DND-41 (cell line): ENCODE measurements at regions not wholly inside any gene's neighbourhood (a gene's known extent, or its start where the extent isn't known, plus 50 kb on each side); places are given as distances from the start of the nearest gene placed in this dataset.

ENCODE experiments used
- ATAC-seq: fragments of 200-7000 bp; cut with Tn5 transposase; 3 replicates; pipeline ENCODE4 v1.9.1; 2021; ENCODE audit warnings: low read depth; ENCODE audit not compliant: insufficient read depth
- DNase-seq: peaks from one replicate; pipeline ENCODE4 v3.0.0-alpha.2; 2020
- H2AFZ ChIP-seq: 2 replicates; pipeline ENCODE4 v1.6.0; 2012; ENCODE audit warnings: low read depth, low read length
- H3K27ac ChIP-seq: 2 replicates; pipeline ENCODE4 v1.5.1; 2012; ENCODE audit warnings: low read length, inconsistent platforms
- H3K27me3 ChIP-seq: fragments of 200-600 bp; sonication (generic); 2 replicates; pipeline ENCODE4 v1.6.0; 2012; ENCODE audit warnings: low read length, mild to moderate bottlenecking, inconsistent platforms; ENCODE audit not compliant: insufficient read depth, poor library complexity
- H3K36me3 ChIP-seq: 2 replicates; pipeline ENCODE4 v1.5.1; 2012; ENCODE audit warnings: low read length, inconsistent platforms; ENCODE audit not compliant: insufficient read depth
- H3K4me1 ChIP-seq: 2 replicates; pipeline ENCODE4 v1.5.1; 2012; ENCODE audit warnings: mild to moderate bottlenecking, low read length; ENCODE audit not compliant: insufficient read depth
- H3K4me2 ChIP-seq: 2 replicates; pipeline ENCODE4 v1.6.0; 2012; ENCODE audit warnings: mild to moderate bottlenecking, moderate library complexity, low read length, inconsistent platforms; ENCODE audit not compliant: insufficient read depth
- H3K4me3 ChIP-seq, 2 experiments: fragments of 200-600 bp in 1 of 2; shearing (Covaris generic) in 1 of 2; 2 replicates each; pipeline ENCODE4 v1.5.1; 2012 to 2016; ENCODE audit warnings: inconsistent platforms in 2 of 2, low read length in 2 of 2, mild to moderate bottlenecking in 2 of 2, low read depth in 1 of 2, moderate library complexity in 1 of 2
- H3K79me2 ChIP-seq: 2 replicates; pipeline ENCODE4 v1.6.0; 2012; ENCODE audit warnings: low read length, inconsistent platforms; ENCODE audit not compliant: insufficient read depth
- H3K9ac ChIP-seq: 2 replicates; pipeline ENCODE4 v1.6.0; 2012; ENCODE audit warnings: low read depth, mild to moderate bottlenecking, inconsistent platforms, low read length, moderate library complexity
- H3K9me3 ChIP-seq: 2 replicates; pipeline ENCODE4 v1.5.1; 2012; ENCODE audit warnings: low read length, moderate library complexity, mild to moderate bottlenecking, inconsistent platforms; ENCODE audit not compliant: insufficient read depth, severe bottlenecking
- H4K20me1 ChIP-seq: 2 replicates; pipeline ENCODE4 v1.6.0; 2012; ENCODE audit warnings: low read length; ENCODE audit not compliant: insufficient read depth
- EZH2 ChIP-seq: IDR thresholded peaks from 3 replicates; pipeline ENCODE4 v1.6.1; 2012; ENCODE audit warnings: borderline replicate concordance, low read depth, mild to moderate bottlenecking, moderate library complexity, low read length, inconsistent platforms; ENCODE audit not compliant: severe bottlenecking
- TF ChIP-seq, protein P1 (sequence below): IDR thresholded peaks from 2 replicates; pipeline ENCODE4 v1.5.1; 2012; ENCODE audit warnings: borderline replicate concordance, low read length, moderate library complexity, mild to moderate bottlenecking; ENCODE audit not compliant: poor library complexity, severe bottlenecking; ENCODE audit errors: extremely low read depth

DNA sequence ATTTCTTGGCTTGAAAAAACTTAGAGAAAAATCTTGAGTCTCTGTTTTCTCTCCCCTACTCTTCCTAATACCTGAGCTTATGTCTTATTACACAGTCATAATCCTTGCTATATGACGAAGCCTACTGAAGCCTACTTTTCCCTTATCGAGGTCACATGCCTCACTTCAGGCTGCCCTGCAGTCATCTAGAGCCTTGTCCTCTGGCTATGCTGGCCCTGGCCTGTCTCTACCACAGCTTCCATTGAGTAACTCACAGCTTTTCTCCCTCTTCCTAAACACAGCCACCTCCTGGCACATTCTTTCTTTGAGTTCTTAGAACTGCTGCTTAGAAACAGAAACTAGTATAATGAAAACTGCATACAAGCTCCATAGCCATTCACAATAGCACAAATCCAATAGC lies 1698.3 kb downstream of the STIM2 start:
- no peaks in the 10 kb centered on the region for H4K20me1 ChIP-seq
- H3K4me2 ChIP-seq = no peak overlapping the region
- no peaks in the 10 kb centered on the region for H3K4me1 ChIP-seq
- no peaks in the 10 kb centered on the region for H3K36me3 ChIP-seq
- ATAC-seq (no peak), DNase-seq (no peak)
- peaks cover under 1% of the 10 kb centered on the region for H3K9me3 ChIP-seq
- H3K79me2 ChIP-seq = no peaks in the 10 kb centered on the region
- H3K9ac ChIP-seq = no peak overlapping the region
- no peak overlapping the region for H3K4me3 ChIP-seq
- H3K27ac ChIP-seq = no peak overlapping the region
- no peaks in the 10 kb centered on the region for H3K27me3 ChIP-seq
- TF ChIP-seq, protein P1, sequence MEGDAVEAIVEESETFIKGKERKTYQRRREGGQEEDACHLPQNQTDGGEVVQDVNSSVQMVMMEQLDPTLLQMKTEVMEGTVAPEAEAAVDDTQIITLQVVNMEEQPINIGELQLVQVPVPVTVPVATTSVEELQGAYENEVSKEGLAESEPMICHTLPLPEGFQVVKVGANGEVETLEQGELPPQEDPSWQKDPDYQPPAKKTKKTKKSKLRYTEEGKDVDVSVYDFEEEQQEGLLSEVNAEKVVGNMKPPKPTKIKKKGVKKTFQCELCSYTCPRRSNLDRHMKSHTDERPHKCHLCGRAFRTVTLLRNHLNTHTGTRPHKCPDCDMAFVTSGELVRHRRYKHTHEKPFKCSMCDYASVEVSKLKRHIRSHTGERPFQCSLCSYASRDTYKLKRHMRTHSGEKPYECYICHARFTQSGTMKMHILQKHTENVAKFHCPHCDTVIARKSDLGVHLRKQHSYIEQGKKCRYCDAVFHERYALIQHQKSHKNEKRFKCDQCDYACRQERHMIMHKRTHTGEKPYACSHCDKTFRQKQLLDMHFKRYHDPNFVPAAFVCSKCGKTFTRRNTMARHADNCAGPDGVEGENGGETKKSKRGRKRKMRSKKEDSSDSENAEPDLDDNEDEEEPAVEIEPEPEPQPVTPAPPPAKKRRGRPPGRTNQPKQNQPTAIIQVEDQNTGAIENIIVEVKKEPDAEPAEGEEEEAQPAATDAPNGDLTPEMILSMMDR = no peak
- no peak for TF ChIP-seq EZH2
- H2AFZ ChIP-seq = no peak overlapping the region

DNA sequence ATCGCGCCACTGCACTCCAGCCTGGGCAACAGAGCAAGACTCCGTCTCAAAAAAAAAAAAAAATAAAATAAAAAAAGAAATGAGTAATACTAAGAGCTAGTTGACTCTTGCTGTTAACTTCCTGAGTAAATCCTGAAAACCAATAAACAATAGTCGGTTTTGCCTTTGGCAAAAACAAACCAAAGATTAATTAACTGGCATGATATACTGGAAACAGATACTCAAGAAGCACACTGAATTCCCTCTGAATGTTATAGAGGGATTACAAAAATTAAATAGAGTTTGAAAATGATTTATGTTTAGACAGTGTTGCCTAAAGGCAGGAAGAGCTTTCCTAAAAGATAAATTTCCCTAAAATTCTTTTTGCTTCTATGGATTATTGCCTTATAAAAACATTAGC lies 1702.3 kb downstream of the STIM2 start:
- Histone ChIP-seq H3K4me1 (no peaks in the 10 kb centered on the region), H4K20me1 (no peaks in the 10 kb centered on the region), H3K27me3 (no peaks in the 10 kb centered on the region), H3K36me3 (no peaks in the 10 kb centered on the region), H3K27ac (no peak overlapping the region), H3K4me2 (no peak overlapping the region), H3K79me2 (no peaks in the 10 kb centered on the region), H3K9me3 (no peaks in the 10 kb centered on the region), H3K4me3 (no peak overlapping the region), H3K9ac (no peak overlapping the region), H2AFZ (no peak overlapping the region)
- ATAC-seq (no peak), DNase-seq (no peak)
- TF ChIP-seq, protein P1 = no peak
- TF ChIP-seq EZH2 = no peak

DNA sequence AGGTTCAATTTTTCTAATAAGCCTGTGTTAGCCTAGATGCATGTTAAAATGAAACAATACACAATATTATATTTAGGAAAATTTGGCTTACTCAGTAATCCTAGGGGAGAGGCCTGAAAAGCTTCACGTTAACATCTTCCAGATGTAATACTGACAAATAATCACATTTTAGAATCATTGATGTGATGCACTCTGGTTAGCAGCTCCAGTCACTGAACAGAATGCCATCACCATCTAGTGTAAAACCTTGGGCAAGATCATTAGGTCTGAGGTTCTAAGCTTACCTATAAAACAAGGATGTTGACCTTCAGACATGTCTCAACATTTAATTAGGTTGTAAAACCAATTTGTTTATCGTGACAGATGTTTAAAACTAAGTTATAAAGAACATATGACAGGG lies 1704.8 kb downstream of the STIM2 start:
- H3K9ac ChIP-seq = no peak overlapping the region
- H3K79me2 ChIP-seq = no peaks in the 10 kb centered on the region
- no peak overlapping the region for H3K4me3 ChIP-seq
- no peaks in the 10 kb centered on the region for H3K27me3 ChIP-seq
- no peak for TF ChIP-seq EZH2
- TF ChIP-seq, protein P1 = no peak
- H3K4me1 ChIP-seq = no peaks in the 10 kb centered on the region
- no peak overlapping the region for H3K4me2 ChIP-seq
- H3K27ac ChIP-seq = no peak overlapping the region
- H2AFZ ChIP-seq = no peak overlapping the region
- ATAC-seq (no peak), DNase-seq (no peak)
- H3K9me3 ChIP-seq = peaks cover 6% of the 10 kb centered on the region
- H4K20me1 ChIP-seq = no peaks in the 10 kb centered on the region
- H3K36me3 ChIP-seq = no peaks in the 10 kb centered on the region

DNA sequence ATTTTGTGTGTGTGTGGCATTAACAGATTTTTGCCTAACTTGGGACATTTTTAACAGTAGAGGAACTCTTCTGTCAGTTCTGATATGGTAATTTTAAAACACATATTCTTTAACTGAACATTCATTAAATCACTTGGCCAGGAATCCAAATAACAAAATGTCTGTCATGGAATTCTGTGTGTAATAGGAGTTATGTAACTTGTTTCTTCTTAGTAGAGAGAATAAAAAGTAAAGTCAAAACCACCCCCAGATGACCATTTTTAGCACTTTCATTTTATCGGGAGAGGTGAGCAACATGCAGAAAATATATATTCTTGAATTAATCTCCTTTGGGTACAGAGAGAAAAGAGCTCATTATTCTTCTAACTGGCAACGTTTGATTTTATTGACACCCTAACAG lies 1740.3 kb downstream of the STIM2 start:
- Histone ChIP-seq H3K27me3 (no peaks in the 10 kb centered on the region), H3K4me3 (no peak overlapping the region), H3K9me3 (peaks cover 2% of the 10 kb centered on the region), H3K4me2 (no peak overlapping the region), H3K36me3 (no peaks in the 10 kb centered on the region), H3K9ac (no peak overlapping the region), H2AFZ (no peak overlapping the region), H4K20me1 (no peaks in the 10 kb centered on the region), H3K27ac (no peak overlapping the region), H3K79me2 (no peaks in the 10 kb centered on the region), H3K4me1 (no peaks in the 10 kb centered on the region)
- TF ChIP-seq, protein P1 = no peak
- no peak for TF ChIP-seq EZH2
- DNase-seq (no peak), ATAC-seq (no peak)
